MM.1S (cell line): ENCODE measurements at regions not wholly inside any gene's neighbourhood (a gene's known extent, or its start where the extent isn't known, plus 50 kb on each side); places are given as distances from the start of the nearest gene placed in this dataset.

Source experiments
- EZH2phosphoT487 ChIP-seq: fragments of 300-600 bp; sonication (generic); IDR thresholded peaks from 2 replicates; pipeline ENCODE4 v1.6.1; 2018; ENCODE audit warnings: antibody characterized with exemption, low read length
- TF ChIP-seq, protein P1 (sequence below): fragments of 300-600 bp; sonication (generic); IDR thresholded peaks from 2 replicates; pipeline ENCODE4 v1.5.1; 2016; ENCODE audit warnings: antibody characterized with exemption, low read length, mixed read lengths

DNA sequence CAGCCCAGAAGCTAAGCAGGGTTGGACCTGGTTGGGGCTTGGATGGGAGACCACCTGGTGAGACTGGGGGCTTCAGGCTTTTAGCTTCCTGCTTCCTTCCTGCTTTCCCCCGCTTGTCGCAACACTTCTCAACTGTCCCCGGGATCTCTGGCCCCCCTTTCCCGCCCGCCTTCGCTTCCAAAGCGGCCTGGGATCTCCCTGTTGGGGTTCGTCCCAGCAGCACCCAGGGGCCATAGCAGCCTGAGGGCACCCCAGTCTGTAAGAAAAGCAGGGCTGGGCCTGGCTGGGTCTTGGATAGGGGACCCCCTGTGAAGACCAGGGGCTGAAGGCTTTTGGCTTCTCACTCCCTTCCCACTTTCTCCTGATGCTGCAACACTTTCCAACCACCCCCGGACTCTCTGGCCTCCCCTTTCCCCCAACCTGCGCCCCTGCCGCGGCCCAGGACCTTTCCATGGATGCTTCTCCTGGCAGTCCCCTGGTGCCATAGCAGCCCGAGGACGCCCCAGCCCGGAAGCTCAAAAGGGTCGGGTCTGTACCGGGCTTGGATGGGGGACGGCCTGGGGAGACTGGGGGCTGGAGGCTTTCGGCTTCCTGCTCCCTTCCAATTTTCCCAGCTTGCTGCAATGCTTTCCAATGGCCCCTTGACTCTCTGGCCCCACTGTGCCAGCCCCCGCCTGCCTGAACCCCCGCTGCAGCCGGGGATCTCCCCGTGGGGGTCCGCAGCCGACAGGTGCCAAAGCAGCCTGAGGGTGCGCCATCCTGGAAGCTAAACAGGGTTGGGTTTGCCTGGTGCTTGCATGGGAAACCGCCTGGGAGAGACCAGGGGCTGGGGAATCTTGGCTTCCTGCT, 2276.2 kb downstream of the TP53TG3F start:
- TF ChIP-seq, protein P1, sequence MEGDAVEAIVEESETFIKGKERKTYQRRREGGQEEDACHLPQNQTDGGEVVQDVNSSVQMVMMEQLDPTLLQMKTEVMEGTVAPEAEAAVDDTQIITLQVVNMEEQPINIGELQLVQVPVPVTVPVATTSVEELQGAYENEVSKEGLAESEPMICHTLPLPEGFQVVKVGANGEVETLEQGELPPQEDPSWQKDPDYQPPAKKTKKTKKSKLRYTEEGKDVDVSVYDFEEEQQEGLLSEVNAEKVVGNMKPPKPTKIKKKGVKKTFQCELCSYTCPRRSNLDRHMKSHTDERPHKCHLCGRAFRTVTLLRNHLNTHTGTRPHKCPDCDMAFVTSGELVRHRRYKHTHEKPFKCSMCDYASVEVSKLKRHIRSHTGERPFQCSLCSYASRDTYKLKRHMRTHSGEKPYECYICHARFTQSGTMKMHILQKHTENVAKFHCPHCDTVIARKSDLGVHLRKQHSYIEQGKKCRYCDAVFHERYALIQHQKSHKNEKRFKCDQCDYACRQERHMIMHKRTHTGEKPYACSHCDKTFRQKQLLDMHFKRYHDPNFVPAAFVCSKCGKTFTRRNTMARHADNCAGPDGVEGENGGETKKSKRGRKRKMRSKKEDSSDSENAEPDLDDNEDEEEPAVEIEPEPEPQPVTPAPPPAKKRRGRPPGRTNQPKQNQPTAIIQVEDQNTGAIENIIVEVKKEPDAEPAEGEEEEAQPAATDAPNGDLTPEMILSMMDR: no peak
- TF ChIP-seq EZH2phosphoT487: no peak
